HEK293T (cell line): ENCODE measurements at regions not wholly inside any gene's neighbourhood (a gene's known extent, or its start where the extent isn't known, plus 50 kb on each side); places are given as distances from the start of the nearest gene placed in this dataset.

Source experiments
- CTCF ChIA-PET: fragments of 350-600 bp; formaldehyde crosslinking; extraction: SDS; loops from one replicate; lab custom pipeline; 2021; ENCODE audit warnings: antibody characterized with exemption, inconsistent platforms; lab: Yijun Ruan, JAX
- POLR2A ChIA-PET: fragments of 350-600 bp; formaldehyde crosslinking; extraction: SDS; loops from one replicate; lab custom pipeline; 2020; ENCODE audit warnings: antibody characterized with exemption, inconsistent platforms; lab: Yijun Ruan, JAX
- DNase-seq: peaks from one replicate; pipeline ENCODE4 v3.0.0; 2012; ENCODE audit warnings: mixed read lengths; ENCODE audit errors: extremely low spot score
- ARNT ChIP-seq: fragments of 450-650 bp; IDR thresholded peaks from 2 replicates; pipeline ENCODE4 v1.6.1; 2017; ENCODE audit warnings: mild to moderate bottlenecking
- BHLHE40 ChIP-seq: fragments of 450-650 bp; IDR thresholded peaks from 2 replicates; pipeline ENCODE4 v1.6.1; 2016; ENCODE audit warnings: mild to moderate bottlenecking, moderate library complexity, borderline replicate concordance
- CTBP1 ChIP-seq: fragments of 450-650 bp; IDR thresholded peaks from 2 replicates; pipeline ENCODE4 v1.6.1; 2016; ENCODE audit warnings: borderline replicate concordance
- ELF4 ChIP-seq: fragments of 450-650 bp; IDR thresholded peaks from 2 replicates; pipeline ENCODE4 v1.6.1; 2017; ENCODE audit warnings: antibody characterized with exemption
- FOXA1 ChIP-seq: fragments of 450-650 bp; IDR thresholded peaks from 2 replicates; pipeline ENCODE4 v1.6.1; 2016; ENCODE audit warnings: mild to moderate bottlenecking
- FOXK2 ChIP-seq: fragments of 450-650 bp; IDR thresholded peaks from 2 replicates; pipeline ENCODE4 v1.6.1; 2016; ENCODE audit warnings: mild to moderate bottlenecking
- FOXM1 ChIP-seq: fragments of 450-650 bp; IDR thresholded peaks from 2 replicates; pipeline ENCODE4 v1.6.1; 2017; ENCODE audit warnings: mild to moderate bottlenecking, borderline replicate concordance
- HDGF ChIP-seq: fragments of 450-650 bp; IDR thresholded peaks from 2 replicates; pipeline ENCODE4 v1.6.1; 2017; ENCODE audit warnings: antibody characterized with exemption, borderline replicate concordance
- L3MBTL2 ChIP-seq: fragments of 450-650 bp; conservative IDR thresholded peaks from 2 replicates; pipeline ENCODE4 v1.6.1; 2016; ENCODE audit warnings: mild to moderate bottlenecking
- LEF1 ChIP-seq: fragments of 450-650 bp; IDR thresholded peaks from 2 replicates; pipeline ENCODE4 v1.6.1; 2017; ENCODE audit warnings: mild to moderate bottlenecking, borderline replicate concordance
- NFRKB ChIP-seq: fragments of 450-650 bp; IDR thresholded peaks from 2 replicates; pipeline ENCODE4 v1.6.1; 2016; ENCODE audit warnings: mild to moderate bottlenecking, moderate library complexity
- SP1 ChIP-seq: fragments of 450-650 bp; IDR thresholded peaks from 2 replicates; pipeline ENCODE4 v1.6.1; 2017
- SUZ12 ChIP-seq: fragments of 450-650 bp; IDR thresholded peaks from 2 replicates; pipeline ENCODE4 v1.6.1; 2016; ENCODE audit warnings: mild to moderate bottlenecking
- TARDBP ChIP-seq: fragments of 450-650 bp; IDR thresholded peaks from 2 replicates; pipeline ENCODE4 v1.6.1; 2016
- ZNF384 ChIP-seq: fragments of 450-650 bp; IDR thresholded peaks from 2 replicates; pipeline ENCODE4 v1.6.1; 2016
- TF ChIP-seq, protein P1 (sequence below): fragments of 450-650 bp; IDR thresholded peaks from 2 replicates; pipeline ENCODE4 v1.6.1; 2016

DNA sequence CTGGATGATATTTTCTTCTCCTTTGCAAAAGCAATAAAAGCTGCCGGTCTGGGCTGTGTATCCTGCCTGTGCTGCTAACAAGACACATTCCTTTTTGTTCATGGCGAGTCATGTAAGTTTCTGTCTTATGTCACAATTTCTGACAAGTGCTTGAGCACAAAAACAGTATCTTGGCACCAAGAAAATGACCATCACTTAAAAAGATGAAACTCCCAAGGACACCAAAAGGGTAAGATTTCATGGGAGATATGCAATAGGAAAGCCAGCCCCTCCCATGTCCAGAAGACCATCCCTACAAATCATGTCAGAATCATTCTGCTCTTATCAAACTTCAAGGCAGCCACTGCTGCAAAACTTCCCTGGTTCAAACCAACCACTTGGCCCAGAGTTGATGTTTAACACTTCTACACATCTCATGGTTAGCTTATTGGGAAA lies 375.4 kb upstream of the ZNF507 start:
- TF ChIP-seq FOXA1 (no peak), NFRKB (no peak), FOXK2 (no peak), TARDBP (no peak)
- DNase-seq = no peak
- ChIA-PET POLR2A (no interaction called here), CTCF (no interaction called here)

DNA sequence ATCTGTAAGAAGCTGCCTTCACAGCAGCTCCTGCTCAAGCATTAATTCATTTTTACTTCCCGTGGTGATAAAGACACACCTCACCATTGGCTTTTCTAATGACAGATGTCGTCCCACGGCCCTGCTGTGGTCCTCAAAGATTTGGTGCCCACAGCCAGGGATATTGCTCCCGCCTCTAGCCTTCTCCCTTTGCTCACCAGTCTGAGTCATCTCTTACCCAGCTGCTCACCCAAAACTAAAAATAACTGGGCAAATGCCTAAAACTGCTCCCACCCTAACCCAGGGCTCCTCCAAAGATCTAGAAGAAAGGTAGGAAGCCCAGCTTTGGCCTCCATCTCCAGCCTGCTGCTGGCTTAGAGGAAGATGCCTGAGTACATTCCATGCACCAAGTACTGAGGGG lies 371.1 kb upstream of the ZNF507 start:
- ChIA-PET CTCF (no interaction called here), POLR2A (no interaction called here)
- DNase-seq = no peak
- TF ChIP-seq FOXK2 (no peak), FOXA1 (no peak), SP1 (no peak), LEF1 (no peak), FOXM1 (no peak), ZNF384 (no peak), HDGF (no peak), ARNT (no peak), TARDBP (no peak), BHLHE40 (no peak), L3MBTL2 (no peak), CTBP1 (no peak), ELF4 (no peak), NFRKB (no peak), SUZ12 (no peak)
- TF ChIP-seq, protein P1, sequence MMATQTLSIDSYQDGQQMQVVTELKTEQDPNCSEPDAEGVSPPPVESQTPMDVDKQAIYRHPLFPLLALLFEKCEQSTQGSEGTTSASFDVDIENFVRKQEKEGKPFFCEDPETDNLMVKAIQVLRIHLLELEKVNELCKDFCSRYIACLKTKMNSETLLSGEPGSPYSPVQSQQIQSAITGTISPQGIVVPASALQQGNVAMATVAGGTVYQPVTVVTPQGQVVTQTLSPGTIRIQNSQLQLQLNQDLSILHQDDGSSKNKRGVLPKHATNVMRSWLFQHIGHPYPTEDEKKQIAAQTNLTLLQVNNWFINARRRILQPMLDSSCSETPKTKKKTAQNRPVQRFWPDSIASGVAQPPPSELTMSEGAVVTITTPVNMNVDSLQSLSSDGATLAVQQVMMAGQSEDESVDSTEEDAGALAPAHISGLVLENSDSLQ = no peak

DNA sequence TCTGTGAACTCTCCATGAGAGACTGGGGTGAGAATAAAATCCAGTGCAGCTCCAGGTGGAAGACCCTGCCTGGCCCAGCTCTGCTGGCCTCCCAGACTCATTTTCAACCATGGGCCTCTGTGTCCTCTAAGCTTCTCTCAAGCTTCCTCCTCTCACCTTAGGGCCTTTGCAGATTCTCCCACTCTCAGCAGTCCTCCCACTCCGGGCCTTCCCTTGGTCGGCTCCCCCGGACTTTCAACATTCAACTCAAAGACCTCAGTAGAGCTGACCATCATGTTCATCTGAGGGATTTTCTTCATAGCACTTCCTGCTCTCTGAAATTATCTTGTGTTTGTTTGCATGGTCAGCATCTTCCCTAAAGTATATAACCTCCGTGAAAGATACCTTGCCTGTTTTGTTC lies 370.5 kb upstream of the ZNF507 start:
- TF ChIP-seq LEF1 (no peak), CTBP1 (no peak), FOXA1 (no peak), FOXM1 (no peak), NFRKB (no peak), BHLHE40 (no peak), ELF4 (no peak), FOXK2 (no peak), HDGF (no peak), ZNF384 (no peak), L3MBTL2 (no peak), SUZ12 (no peak), SP1 (no peak), ARNT (no peak)
- TF ChIP-seq, protein P1 = no peak
- POLR2A ChIA-PET = no interaction called here
- CTCF ChIA-PET = no interaction called here
- no peak for DNase-seq

DNA sequence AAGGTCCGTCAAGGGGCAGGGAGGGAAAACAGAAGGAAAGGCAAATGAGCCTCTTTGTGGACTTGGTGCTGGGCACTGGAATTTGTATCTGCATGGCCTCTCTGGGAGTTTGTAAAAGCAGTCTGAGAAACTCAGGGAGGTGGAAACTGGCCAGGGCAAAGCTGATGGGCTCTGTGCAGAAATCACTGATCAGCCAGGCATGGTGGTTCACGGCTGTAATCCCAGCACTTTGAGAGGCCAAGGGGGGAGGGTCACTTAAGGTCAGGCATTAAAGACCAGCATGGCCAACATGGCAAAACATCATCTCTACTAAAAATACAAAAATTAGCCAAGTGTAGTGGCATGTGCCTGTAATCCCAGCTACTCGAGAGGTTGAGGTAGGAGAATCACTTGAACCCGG lies 369.9 kb upstream of the ZNF507 start:
- DNase-seq = no peak
- POLR2A ChIA-PET = no interaction called here

DNA sequence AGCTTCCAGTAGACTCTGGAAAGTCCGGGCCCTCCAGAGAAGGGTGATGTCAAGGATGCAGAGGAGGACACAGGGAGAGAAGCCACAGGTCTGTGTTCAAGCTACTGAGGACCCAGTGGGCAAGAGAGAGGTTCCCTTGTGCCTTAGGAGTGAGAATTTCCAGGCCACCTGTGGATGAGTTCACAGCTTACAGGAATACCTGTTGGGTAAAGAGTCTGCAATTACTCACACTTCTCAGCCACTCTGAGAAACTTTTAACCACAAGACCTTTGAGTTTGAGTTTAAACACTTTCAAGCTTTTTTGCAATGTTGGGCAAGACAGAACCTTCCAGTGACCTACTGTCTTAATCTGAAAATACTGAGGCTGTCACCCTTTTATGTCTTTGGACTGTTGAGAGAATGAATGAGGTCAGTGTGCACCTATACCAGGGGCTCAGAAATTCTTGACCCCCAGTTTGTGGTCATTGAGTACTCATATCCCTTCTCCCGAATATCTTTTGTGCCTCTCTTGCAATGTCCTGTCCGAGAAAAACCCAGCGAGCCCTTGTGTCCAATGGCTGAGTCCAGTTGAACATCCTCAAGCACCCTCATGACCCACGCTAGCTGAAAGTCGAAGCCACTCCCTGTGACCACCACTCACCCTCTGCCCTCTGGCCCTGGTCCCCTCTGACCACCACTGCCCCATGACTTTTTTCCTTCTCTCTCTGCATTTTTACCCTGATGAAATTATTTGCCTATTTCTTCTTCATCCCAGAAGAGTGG lies 368.5 kb upstream of the ZNF507 start:
- POLR2A ChIA-PET = no interaction called here
- CTCF ChIA-PET = no interaction called here
- no peak for TF ChIP-seq CTBP1
- TF ChIP-seq FOXK2 = no peak
- no peak for TF ChIP-seq HDGF
- TF ChIP-seq TARDBP = no peak
- TF ChIP-seq ELF4 = no peak
- no peak for TF ChIP-seq NFRKB
- TF ChIP-seq ARNT = no peak
- no peak for TF ChIP-seq FOXA1
- no peak for TF ChIP-seq LEF1
- no peak for TF ChIP-seq BHLHE40
- TF ChIP-seq SUZ12 = no peak
- TF ChIP-seq SP1 = no peak
- DNase-seq = no peak

More for the DNA sequence above, 369.9 kb upstream of the ZNF507 start:
- CTCF ChIA-PET = no interaction called here
- TF ChIP-seq, protein P1 = no peak
- no peak for TF ChIP-seq FOXA1
- no peak for TF ChIP-seq FOXK2
- TF ChIP-seq HDGF = no peak
- no peak for TF ChIP-seq BHLHE40
- no peak for TF ChIP-seq ELF4
- TF ChIP-seq NFRKB = no peak
- TF ChIP-seq TARDBP = no peak
- TF ChIP-seq L3MBTL2 = no peak
- TF ChIP-seq FOXM1 = no peak

DNA sequence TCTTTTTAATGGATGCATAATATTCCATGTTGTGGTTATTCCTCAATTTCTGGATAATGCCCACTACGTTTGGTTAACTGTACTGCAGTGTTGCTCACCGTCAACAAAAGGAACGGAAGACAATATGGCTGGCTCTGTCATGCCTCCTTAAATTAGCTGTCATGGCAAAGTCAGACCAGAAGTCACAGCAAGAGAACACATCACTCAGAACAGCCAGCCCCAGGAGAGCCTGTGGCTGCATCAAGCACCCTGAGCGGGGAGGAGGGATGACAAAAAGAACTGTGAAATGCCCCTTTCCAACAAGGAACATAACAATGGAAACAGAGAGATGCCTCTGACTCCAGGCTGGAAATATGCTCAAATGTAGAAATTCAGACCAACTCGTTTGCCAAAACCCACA lies 366.0 kb upstream of the ZNF507 start:
- DNase-seq = no peak
- CTCF ChIA-PET = no interaction called here
- POLR2A ChIA-PET = no interaction called here
- TF ChIP-seq NFRKB = no peak
- TF ChIP-seq FOXA1 = no peak
- no peak for TF ChIP-seq SP1
- TF ChIP-seq CTBP1 = no peak
- TF ChIP-seq ZNF384 = no peak
- no peak for TF ChIP-seq ELF4
- no peak for TF ChIP-seq L3MBTL2
- TF ChIP-seq BHLHE40 = no peak
- TF ChIP-seq ARNT = no peak
- TF ChIP-seq FOXK2 = no peak
- TF ChIP-seq SUZ12 = no peak
- TF ChIP-seq, protein P1 = no peak
- no peak for TF ChIP-seq HDGF
- no peak for TF ChIP-seq LEF1
- TF ChIP-seq FOXM1 = no peak
- TF ChIP-seq TARDBP = no peak
